Vagina (tissue), 2 donors: ENCODE measurements at regions not wholly inside any gene's neighbourhood (a gene's known extent, or its start where the extent isn't known, plus 50 kb on each side); places are given as distances from the start of the nearest gene placed in this dataset.

Experiments
- POLR2A ChIP-seq, 2 donors: fragments of 450-650 bp; IDR thresholded peaks; one replicate each; pipeline ENCODE4 v1.6.1; 2017; ENCODE audit warnings: antibody characterized with exemption in 2 of 2, mild to moderate bottlenecking in 2 of 2, moderate library complexity in 2 of 2
- POLR2AphosphoS5 ChIP-seq, 2 donors: sonication (generic); formaldehyde crosslinking; IDR thresholded peaks; one replicate each; pipeline ENCODE4 v1.9.0; 2017; ENCODE audit warnings: antibody characterized with exemption in 2 of 2, mild to moderate bottlenecking in 2 of 2, low read depth in 1 of 2; ENCODE audit not compliant: insufficient read depth in 1 of 2
- TF ChIP-seq, protein P1 (sequence below), 3 experiments: fragments of 450-650 bp in 2 of 3; fragments of 200-600 bp in 1 of 3; sonication (generic) in 1 of 3; IDR thresholded peaks; one replicate each; pipeline ENCODE4 v1.5.1; 2017 to 2019; ENCODE audit warnings: antibody characterized with exemption in 3 of 3, mild to moderate bottlenecking in 2 of 3, moderate library complexity in 2 of 3

DNA sequence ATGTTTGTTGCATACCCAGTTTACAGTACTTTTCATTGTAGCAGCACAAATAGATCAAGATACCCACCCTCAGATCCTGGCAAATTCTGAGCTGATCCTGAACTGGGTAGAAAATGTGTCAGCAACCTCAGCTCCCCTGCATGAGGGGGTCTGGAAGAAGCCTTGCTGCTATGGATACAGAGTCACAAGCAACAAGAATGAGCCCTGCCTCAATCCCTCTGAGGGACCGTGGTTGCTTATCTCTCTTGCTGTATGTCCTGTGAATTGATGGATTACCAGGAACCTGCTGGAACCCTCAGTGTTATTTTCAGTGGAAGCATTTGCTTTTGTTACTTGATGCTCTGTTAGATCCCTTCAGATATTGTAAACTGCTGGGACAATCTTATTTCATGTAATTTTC, 331.0 kb downstream of the STIM2 start:
- TF ChIP-seq, protein P1, sequence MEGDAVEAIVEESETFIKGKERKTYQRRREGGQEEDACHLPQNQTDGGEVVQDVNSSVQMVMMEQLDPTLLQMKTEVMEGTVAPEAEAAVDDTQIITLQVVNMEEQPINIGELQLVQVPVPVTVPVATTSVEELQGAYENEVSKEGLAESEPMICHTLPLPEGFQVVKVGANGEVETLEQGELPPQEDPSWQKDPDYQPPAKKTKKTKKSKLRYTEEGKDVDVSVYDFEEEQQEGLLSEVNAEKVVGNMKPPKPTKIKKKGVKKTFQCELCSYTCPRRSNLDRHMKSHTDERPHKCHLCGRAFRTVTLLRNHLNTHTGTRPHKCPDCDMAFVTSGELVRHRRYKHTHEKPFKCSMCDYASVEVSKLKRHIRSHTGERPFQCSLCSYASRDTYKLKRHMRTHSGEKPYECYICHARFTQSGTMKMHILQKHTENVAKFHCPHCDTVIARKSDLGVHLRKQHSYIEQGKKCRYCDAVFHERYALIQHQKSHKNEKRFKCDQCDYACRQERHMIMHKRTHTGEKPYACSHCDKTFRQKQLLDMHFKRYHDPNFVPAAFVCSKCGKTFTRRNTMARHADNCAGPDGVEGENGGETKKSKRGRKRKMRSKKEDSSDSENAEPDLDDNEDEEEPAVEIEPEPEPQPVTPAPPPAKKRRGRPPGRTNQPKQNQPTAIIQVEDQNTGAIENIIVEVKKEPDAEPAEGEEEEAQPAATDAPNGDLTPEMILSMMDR (IDR thresholded peaks at IDR 0.05), result no peak
- TF ChIP-seq POLR2AphosphoS5 (IDR thresholded peaks at IDR 0.05; ENCODE audit: insufficient read depth in 1 of 2, low read depth in 1 of 2) (no peak), POLR2A (IDR thresholded peaks at IDR 0.05) (no peak)
